Prostate gland (tissue), 2 donors: ENCODE measurements at regions not wholly inside any gene's neighbourhood (a gene's known extent, or its start where the extent isn't known, plus 50 kb on each side); places are given as distances from the start of the nearest gene placed in this dataset.

Source experiments
- CTCF ChIP-seq, 4 experiments: fragments of 200-600 bp in 2 of 4; fragments of 450-650 bp in 2 of 4; sonication (generic) in 2 of 4; IDR thresholded peaks; 1 replicate in 3 of 4; 2 replicates in 1 of 4; pipeline ENCODE4 v1.5.1; 2016 to 2019; ENCODE audit warnings: antibody characterized with exemption in 4 of 4, mild to moderate bottlenecking in 2 of 4, moderate library complexity in 2 of 4
- POLR2A ChIP-seq: fragments of 450-650 bp; IDR thresholded peaks from one replicate; pipeline ENCODE4 v1.6.1; 2016; ENCODE audit warnings: antibody characterized with exemption, mild to moderate bottlenecking
- POLR2AphosphoS5 ChIP-seq: sonication (generic); formaldehyde crosslinking; IDR thresholded peaks from one replicate; pipeline ENCODE4 v1.6.1; 2017; ENCODE audit warnings: antibody characterized with exemption

- TF ChIP-seq CTCF (IDR thresholded peaks at IDR 0.05): no peak
- TF ChIP-seq POLR2AphosphoS5: no peak
- TF ChIP-seq POLR2A: no peak
Observed at GRCh38 chr10:129046065-129046681, 420.9 kb upstream of the MGMT start.
